Vagina (tissue), 2 donors: ENCODE measurements at regions not wholly inside any gene's neighbourhood (a gene's known extent, or its start where the extent isn't known, plus 50 kb on each side); places are given as distances from the start of the nearest gene placed in this dataset.

ENCODE experiments used
- DNase-seq, 2 donors: peaks; one replicate each; pipeline ENCODE4 v3.0.0-alpha.2; 2017; ENCODE audit errors: extremely low spot score in 2 of 2
- H3K27ac ChIP-seq: fragments of 200-600 bp; sonication (generic); one replicate; pipeline ENCODE4 v1.5.1; 2019
- H3K27me3 ChIP-seq: fragments of 200-600 bp; sonication (generic); one replicate; pipeline ENCODE4 v1.5.1; 2019
- H3K36me3 ChIP-seq, 2 donors: fragments of 200-600 bp; sonication (generic); one replicate each; pipeline ENCODE4 v1.5.1; 2017 to 2019
- H3K4me1 ChIP-seq: fragments of 200-600 bp; sonication (generic); one replicate; pipeline ENCODE4 v1.5.1; 2019
- H3K4me3 ChIP-seq, 2 donors: fragments of 200-600 bp; sonication (generic); 1 replicate in 1 of 2; 2 replicates in 1 of 2; pipeline ENCODE4 v1.5.1; 2016 to 2019
- H3K9me3 ChIP-seq: fragments of 200-600 bp; sonication (generic); one replicate; pipeline ENCODE4 v1.5.1; 2019
- POLR2A ChIP-seq, 2 donors: fragments of 450-650 bp; IDR thresholded peaks; one replicate each; pipeline ENCODE4 v1.6.1; 2017; ENCODE audit warnings: antibody characterized with exemption in 2 of 2, mild to moderate bottlenecking in 2 of 2, moderate library complexity in 2 of 2
- POLR2AphosphoS5 ChIP-seq, 2 donors: sonication (generic); formaldehyde crosslinking; IDR thresholded peaks; one replicate each; pipeline ENCODE4 v1.9.0; 2017; ENCODE audit warnings: antibody characterized with exemption in 2 of 2, mild to moderate bottlenecking in 2 of 2, low read depth in 1 of 2; ENCODE audit not compliant: insufficient read depth in 1 of 2
- intact Hi-C: fragments of 100-400 bp; cut with DNase I; formaldehyde crosslinking; loops from one replicate; pipeline ENCODE4 v1.15.1; 2023
- TF ChIP-seq, protein P1 (sequence below), 3 experiments: fragments of 450-650 bp in 2 of 3; fragments of 200-600 bp in 1 of 3; sonication (generic) in 1 of 3; IDR thresholded peaks; one replicate each; pipeline ENCODE4 v1.5.1; 2017 to 2019; ENCODE audit warnings: antibody characterized with exemption in 3 of 3, mild to moderate bottlenecking in 2 of 3, moderate library complexity in 2 of 3

DNA sequence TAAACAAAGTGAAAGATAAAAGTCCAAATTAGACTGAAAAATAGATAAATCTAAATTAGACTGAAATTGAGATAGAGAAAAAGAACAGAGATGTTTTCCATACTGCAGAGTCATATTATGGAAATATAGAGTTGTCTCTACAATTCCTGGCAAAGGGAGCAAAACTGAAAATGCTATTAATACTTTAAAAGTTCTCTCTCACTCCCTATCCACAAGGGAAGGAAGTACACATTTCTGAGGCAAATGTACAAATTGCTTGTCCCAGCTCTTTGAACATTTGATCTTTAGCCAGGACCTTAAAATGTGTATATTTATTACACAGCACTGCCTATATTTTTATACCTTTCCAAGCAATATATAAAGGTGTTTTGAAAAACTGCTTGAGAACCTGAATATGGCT, 225.1 kb upstream of the SEMA6D start:
- TF ChIP-seq, protein P1, sequence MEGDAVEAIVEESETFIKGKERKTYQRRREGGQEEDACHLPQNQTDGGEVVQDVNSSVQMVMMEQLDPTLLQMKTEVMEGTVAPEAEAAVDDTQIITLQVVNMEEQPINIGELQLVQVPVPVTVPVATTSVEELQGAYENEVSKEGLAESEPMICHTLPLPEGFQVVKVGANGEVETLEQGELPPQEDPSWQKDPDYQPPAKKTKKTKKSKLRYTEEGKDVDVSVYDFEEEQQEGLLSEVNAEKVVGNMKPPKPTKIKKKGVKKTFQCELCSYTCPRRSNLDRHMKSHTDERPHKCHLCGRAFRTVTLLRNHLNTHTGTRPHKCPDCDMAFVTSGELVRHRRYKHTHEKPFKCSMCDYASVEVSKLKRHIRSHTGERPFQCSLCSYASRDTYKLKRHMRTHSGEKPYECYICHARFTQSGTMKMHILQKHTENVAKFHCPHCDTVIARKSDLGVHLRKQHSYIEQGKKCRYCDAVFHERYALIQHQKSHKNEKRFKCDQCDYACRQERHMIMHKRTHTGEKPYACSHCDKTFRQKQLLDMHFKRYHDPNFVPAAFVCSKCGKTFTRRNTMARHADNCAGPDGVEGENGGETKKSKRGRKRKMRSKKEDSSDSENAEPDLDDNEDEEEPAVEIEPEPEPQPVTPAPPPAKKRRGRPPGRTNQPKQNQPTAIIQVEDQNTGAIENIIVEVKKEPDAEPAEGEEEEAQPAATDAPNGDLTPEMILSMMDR (IDR thresholded peaks at IDR 0.05) = no peak
- no peak for TF ChIP-seq POLR2AphosphoS5 (IDR thresholded peaks at IDR 0.05; ENCODE audit: insufficient read depth in 1 of 2, low read depth in 1 of 2)
- TF ChIP-seq POLR2A (IDR thresholded peaks at IDR 0.05) = no peak
- no peaks in the 10 kb centered on the region for H3K4me1 ChIP-seq
- intact Hi-C loops = no loop called here

DNA sequence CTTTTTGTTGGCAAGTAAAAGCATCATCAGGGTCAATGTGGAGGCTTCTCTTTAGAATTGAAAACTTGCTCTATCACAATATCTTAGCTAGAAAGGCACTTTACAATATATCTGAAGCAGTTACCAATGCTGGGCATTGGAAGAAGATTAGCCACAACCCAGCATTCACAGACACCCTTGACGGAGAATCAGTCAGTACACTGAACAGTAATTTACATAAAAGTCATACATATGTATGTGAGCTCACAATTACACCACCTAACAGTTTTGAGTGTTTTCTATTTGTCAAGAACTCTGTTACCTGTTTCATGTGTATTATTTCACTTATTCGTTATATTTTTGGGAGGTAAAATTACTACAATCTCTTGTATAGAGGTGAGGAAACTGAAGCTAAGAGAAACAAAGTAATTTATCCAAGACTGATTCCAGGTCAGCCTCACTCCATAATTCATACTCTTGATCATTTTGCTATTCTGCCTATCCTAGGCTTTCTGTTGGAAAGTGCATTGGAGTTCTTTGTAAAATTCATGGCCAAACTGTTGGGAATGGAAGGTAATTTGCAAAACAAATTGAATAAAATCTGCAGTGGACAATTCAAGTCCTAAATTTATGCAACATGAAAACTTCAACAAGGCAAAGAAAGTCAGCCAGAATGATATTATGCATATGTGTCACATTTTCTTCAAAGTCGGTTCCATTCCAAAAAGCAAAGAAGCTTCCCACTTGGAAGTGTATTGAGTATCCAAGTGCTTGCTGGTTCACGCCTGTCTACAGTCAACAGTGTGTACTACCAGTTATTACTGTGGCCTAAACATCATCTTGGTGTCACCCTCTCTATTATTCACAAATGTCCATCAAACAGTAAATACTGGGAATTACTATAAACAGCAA, 223.7 kb upstream of the SEMA6D start:
- Histone ChIP-seq H3K27ac (no peak overlapping the region), H3K4me1 (no peaks in the 10 kb centered on the region), H3K27me3 (no peaks in the 10 kb centered on the region), H3K36me3 (no peaks in the 10 kb centered on the region), H3K9me3 (no peaks in the 10 kb centered on the region), H3K4me3 (no peak overlapping the region)
- intact Hi-C loops = no loop called here
- DNase-seq = no peak
- TF ChIP-seq, protein P1 (IDR thresholded peaks at IDR 0.05) = no peak

More for the DNA sequence above, 225.1 kb upstream of the SEMA6D start:
- Histone ChIP-seq H3K36me3 (no peaks in the 10 kb centered on the region), H3K9me3 (no peaks in the 10 kb centered on the region), H3K27me3 (no peaks in the 10 kb centered on the region), H3K4me3 (no peak overlapping the region), H3K27ac (no peak overlapping the region)
- no peak for DNase-seq

DNA sequence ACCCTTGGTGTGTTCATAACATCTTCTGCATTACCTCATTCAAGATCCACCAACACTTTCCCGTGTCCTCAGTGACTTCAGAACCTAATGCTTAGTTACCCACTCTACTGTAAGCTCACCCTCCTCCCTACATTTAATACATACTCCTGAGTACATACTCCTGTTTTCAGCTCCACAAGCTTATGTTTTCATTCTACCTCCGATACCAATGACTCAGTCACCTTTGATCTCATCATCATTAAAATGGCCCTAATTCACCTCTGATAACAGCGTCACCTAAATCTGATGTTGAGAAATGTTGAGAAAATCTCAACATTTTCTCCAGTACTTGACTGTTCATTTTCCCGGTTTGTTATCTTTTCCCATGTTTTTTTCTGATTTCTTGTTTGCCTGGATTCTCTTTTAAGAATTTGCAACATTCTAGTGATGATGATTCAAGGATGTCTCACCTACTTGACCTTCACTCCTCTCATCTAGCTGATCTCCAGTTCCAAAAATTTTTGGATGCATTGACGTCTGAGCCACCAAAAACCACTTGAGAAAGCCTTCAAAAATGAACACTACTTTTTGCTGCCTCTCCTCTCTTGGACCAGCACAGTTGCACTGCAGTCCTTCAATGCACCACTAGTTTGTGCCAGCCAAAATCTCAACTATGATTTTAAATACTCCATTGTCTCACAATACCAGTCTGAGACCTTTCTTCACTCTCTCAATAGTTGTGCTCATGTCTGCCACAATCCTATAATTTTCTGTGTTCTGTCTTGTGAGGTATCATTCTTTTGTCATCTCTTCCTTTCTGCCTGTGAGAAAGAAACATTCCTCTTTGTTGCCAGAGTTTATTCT, 220.7 kb upstream of the SEMA6D start:
- Histone ChIP-seq H3K27ac (no peak overlapping the region), H3K36me3 (no peaks in the 10 kb centered on the region), H3K9me3 (no peaks in the 10 kb centered on the region), H3K4me1 (no peaks in the 10 kb centered on the region), H3K27me3 (no peaks in the 10 kb centered on the region), H3K4me3 (no peak overlapping the region)
- no peak for DNase-seq
- intact Hi-C loops = no loop called here
- no peak for TF ChIP-seq POLR2AphosphoS5 (IDR thresholded peaks at IDR 0.05; ENCODE audit: insufficient read depth in 1 of 2, low read depth in 1 of 2)
- no peak for TF ChIP-seq POLR2A (IDR thresholded peaks at IDR 0.05)
- TF ChIP-seq, protein P1 (IDR thresholded peaks at IDR 0.05) = no peak

DNA sequence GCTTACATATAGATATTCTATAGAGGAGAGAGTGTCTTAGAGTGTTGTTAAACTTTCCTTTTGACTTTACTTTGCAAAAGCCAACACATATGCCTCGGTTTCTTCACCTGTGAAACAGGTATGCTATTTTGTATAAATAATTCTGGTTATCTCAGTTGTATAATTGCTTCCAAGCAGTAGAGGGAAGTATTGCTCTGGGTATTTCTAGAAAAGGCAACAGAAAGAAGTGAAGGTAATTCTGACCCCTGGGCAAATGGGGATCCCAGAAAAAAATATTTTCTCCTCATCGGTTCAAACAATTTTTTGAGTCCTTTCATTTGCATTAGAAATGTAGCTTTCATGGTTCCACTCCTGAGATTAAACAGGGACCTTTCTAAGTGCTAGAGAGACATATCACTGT, 216.5 kb upstream of the SEMA6D start:
- intact Hi-C loops = no loop called here
- TF ChIP-seq POLR2AphosphoS5 (IDR thresholded peaks at IDR 0.05; ENCODE audit: insufficient read depth in 1 of 2, low read depth in 1 of 2) (no peak), POLR2A (IDR thresholded peaks at IDR 0.05) (no peak)
- TF ChIP-seq, protein P1 (IDR thresholded peaks at IDR 0.05) = no peak
- Histone ChIP-seq H3K36me3 (no peaks in the 10 kb centered on the region), H3K27me3 (no peaks in the 10 kb centered on the region), H3K27ac (no peak overlapping the region), H3K4me1 (no peaks in the 10 kb centered on the region), H3K4me3 (no peak overlapping the region), H3K9me3 (no peaks in the 10 kb centered on the region)
- no peak for DNase-seq
